Fibroblast of lung (primary cell): ENCODE measurements at regions not wholly inside any gene's neighbourhood (a gene's known extent, or its start where the extent isn't known, plus 50 kb on each side); places are given as distances from the start of the nearest gene placed in this dataset.

Source experiments
- DNase-seq, 2 donors: peaks; one replicate each; pipeline versions ENCODE4 v3.0.0 to v3.0.0-alpha.2; 2010; ENCODE audit warnings: low read depth in 2 of 2
- H2AFZ ChIP-seq: 2 replicates; pipeline ENCODE4 v1.5.1; 2012; ENCODE audit warnings: low read length, control low read depth, inconsistent platforms
- H3K27ac ChIP-seq: 2 replicates; pipeline ENCODE4 v1.5.1; 2011; ENCODE audit warnings: low read length, control low read depth; ENCODE audit not compliant: insufficient read depth
- H3K27me3 ChIP-seq: 2 replicates; pipeline ENCODE4 v1.5.1; 2011; ENCODE audit warnings: mild to moderate bottlenecking, low read length; ENCODE audit not compliant: control insufficient read depth, insufficient read depth
- H3K36me3 ChIP-seq: 2 replicates; pipeline ENCODE4 v1.5.1; 2011; ENCODE audit warnings: low read length; ENCODE audit not compliant: control insufficient read depth, insufficient read depth
- H3K4me1 ChIP-seq: 2 replicates; pipeline ENCODE4 v1.5.1; 2011; ENCODE audit warnings: low read length; ENCODE audit not compliant: control insufficient read depth, insufficient read depth; ENCODE audit errors: extremely low read depth
- H3K4me2 ChIP-seq: 2 replicates; pipeline ENCODE4 v1.5.1; 2011; ENCODE audit warnings: low read length, control low read depth; ENCODE audit not compliant: insufficient read depth; ENCODE audit errors: extremely low read depth
- H3K4me3 ChIP-seq, 4 experiments: fragments of 200-600 bp in 1 of 4; sonication (generic) in 1 of 4; replicated peaks in 1 of 4; 2 replicates each; pipeline ENCODE4 v1.5.1; 2011 to 2016; ENCODE audit warnings: low read length in 4 of 4, low read depth in 3 of 4, mild to moderate bottlenecking in 3 of 4, control low read depth in 2 of 4, inconsistent platforms in 1 of 4, mixed read lengths in 1 of 4; ENCODE audit not compliant: insufficient read depth in 1 of 4; ENCODE audit errors: control extremely low read depth in 1 of 4
- H3K79me2 ChIP-seq: 2 replicates; pipeline ENCODE4 v1.5.1; 2012; ENCODE audit warnings: mild to moderate bottlenecking, low read length, inconsistent platforms; ENCODE audit not compliant: control insufficient read depth, insufficient read depth
- H3K9ac ChIP-seq: 2 replicates; pipeline ENCODE4 v1.5.1; 2011; ENCODE audit warnings: mild to moderate bottlenecking, low read length, control low read depth; ENCODE audit not compliant: insufficient read depth
- H3K9me3 ChIP-seq: 2 replicates; pipeline ENCODE4 v1.5.1; 2012; ENCODE audit warnings: low read depth, low read length; ENCODE audit not compliant: control insufficient read depth, insufficient read depth
- H4K20me1 ChIP-seq: 2 replicates; pipeline ENCODE4 v1.5.1; 2011; ENCODE audit warnings: low read length; ENCODE audit not compliant: control insufficient read depth, insufficient read depth; ENCODE audit errors: extremely low read depth
- CTCF ChIP-seq, 2 donors: IDR thresholded peaks in 1 of 2; conservative IDR thresholded peaks in 1 of 2; 1 replicate in 1 of 2; 2 replicates in 1 of 2; pipeline ENCODE4 v1.5.1; 2011 to 2012; ENCODE audit warnings: low read length in 2 of 2, control low read depth in 1 of 2, inconsistent platforms in 1 of 2, low read depth in 1 of 2, mild to moderate bottlenecking in 1 of 2
- EZH2 ChIP-seq: IDR thresholded peaks from 2 replicates; pipeline ENCODE4 v1.5.1; 2012; ENCODE audit warnings: low read length, control low read depth, mild to moderate bottlenecking; ENCODE audit errors: missing control alignments

- H3K4me2 ChIP-seq = no peak overlapping the region
- no peak overlapping the region for H3K9ac ChIP-seq
- TF ChIP-seq EZH2 = no peak
- no peak for TF ChIP-seq CTCF (conservative IDR thresholded peaks at IDR 0.05 in 1 of 2, IDR thresholded peaks at IDR 0.05 in 1 of 2; ENCODE audit: low read depth in 1 of 2, low read length in 2 of 2)
- H2AFZ ChIP-seq = no peak overlapping the region
- no peaks in the 10 kb centered on the region for H3K36me3 ChIP-seq
- H3K4me1 ChIP-seq = no peaks in the 10 kb centered on the region
- H3K79me2 ChIP-seq = no peaks in the 10 kb centered on the region
- no peak overlapping the region for H3K27ac ChIP-seq
- H3K4me3 ChIP-seq = no peak overlapping the region
- H3K27me3 ChIP-seq = no peaks in the 10 kb centered on the region
- no peaks in the 10 kb centered on the region for H4K20me1 ChIP-seq
- no peak for DNase-seq
- H3K9me3 ChIP-seq = no peaks in the 10 kb centered on the region
Observed at GRCh38 chr4:181710143-181710542, 533.1 kb upstream of the TENM3 start.

- no peaks in the 10 kb centered on the region for H3K9me3 ChIP-seq
- H3K4me2 ChIP-seq = no peak overlapping the region
- no peak overlapping the region for H3K9ac ChIP-seq
- no peaks in the 10 kb centered on the region for H4K20me1 ChIP-seq
- no peak overlapping the region for H2AFZ ChIP-seq
- no peaks in the 10 kb centered on the region for H3K27me3 ChIP-seq
- H3K4me3 ChIP-seq = no peak overlapping the region
- no peak overlapping the region for H3K27ac ChIP-seq
- no peak for TF ChIP-seq CTCF (conservative IDR thresholded peaks at IDR 0.05 in 1 of 2, IDR thresholded peaks at IDR 0.05 in 1 of 2; ENCODE audit: low read depth in 1 of 2, low read length in 2 of 2)
- TF ChIP-seq EZH2 = no peak
- no peaks in the 10 kb centered on the region for H3K36me3 ChIP-seq
- H3K4me1 ChIP-seq = no peaks in the 10 kb centered on the region
- no peak for DNase-seq
- no peaks in the 10 kb centered on the region for H3K79me2 ChIP-seq
Observed at GRCh38 chr4:181711387-181711786, 531.8 kb upstream of the TENM3 start.

- Histone ChIP-seq H3K4me3 (no peak overlapping the region), H3K79me2 (no peaks in the 10 kb centered on the region), H3K36me3 (no peaks in the 10 kb centered on the region), H3K27ac (no peak overlapping the region), H3K4me1 (no peaks in the 10 kb centered on the region), H3K9me3 (no peaks in the 10 kb centered on the region), H3K9ac (no peak overlapping the region), H2AFZ (no peak overlapping the region), H3K4me2 (no peak overlapping the region), H4K20me1 (no peaks in the 10 kb centered on the region), H3K27me3 (no peaks in the 10 kb centered on the region)
- no peak for TF ChIP-seq CTCF (conservative IDR thresholded peaks at IDR 0.05 in 1 of 2, IDR thresholded peaks at IDR 0.05 in 1 of 2; ENCODE audit: low read depth in 1 of 2, low read length in 2 of 2)
- no peak for TF ChIP-seq EZH2
- peak in 1 of 2 donors; percentile 14 for DNase-seq
Observed at GRCh38 chr4:181728305-181728966, 514.8 kb upstream of the TENM3 start.
